Myocyte (in vitro differentiated cells): ENCODE measurements at regions not wholly inside any gene's neighbourhood (a gene's known extent, or its start where the extent isn't known, plus 50 kb on each side); places are given as distances from the start of the nearest gene placed in this dataset.
"Not testable (repeated sequence)": the region's sequence is repeated elsewhere in the genome, so short reads cannot be mapped to it uniquely, and the experiment has no call there.

Experiments used
- DNase-seq: peaks from one replicate; pipeline ENCODE4 v3.0.0-alpha.2; 2012; ENCODE audit warnings: low read depth

- not testable (repeated sequence) for DNase-seq
Observed at GRCh38 chr9:64813072-64813471, 471.9 kb downstream of the FOXD4L5 start.

- not testable (repeated sequence) for DNase-seq
Observed at GRCh38 chr9:64778667-64779066, 506.3 kb downstream of the FOXD4L5 start.

GRCh38 chr9:64776269-64776668 lies 508.7 kb downstream of the FOXD4L5 start:
- not testable (repeated sequence) for DNase-seq

GRCh38 chr9:64774813-64775793 lies 509.9 kb downstream of the FOXD4L5 start:
- DNase-seq: peak; percentile 8

DNA sequence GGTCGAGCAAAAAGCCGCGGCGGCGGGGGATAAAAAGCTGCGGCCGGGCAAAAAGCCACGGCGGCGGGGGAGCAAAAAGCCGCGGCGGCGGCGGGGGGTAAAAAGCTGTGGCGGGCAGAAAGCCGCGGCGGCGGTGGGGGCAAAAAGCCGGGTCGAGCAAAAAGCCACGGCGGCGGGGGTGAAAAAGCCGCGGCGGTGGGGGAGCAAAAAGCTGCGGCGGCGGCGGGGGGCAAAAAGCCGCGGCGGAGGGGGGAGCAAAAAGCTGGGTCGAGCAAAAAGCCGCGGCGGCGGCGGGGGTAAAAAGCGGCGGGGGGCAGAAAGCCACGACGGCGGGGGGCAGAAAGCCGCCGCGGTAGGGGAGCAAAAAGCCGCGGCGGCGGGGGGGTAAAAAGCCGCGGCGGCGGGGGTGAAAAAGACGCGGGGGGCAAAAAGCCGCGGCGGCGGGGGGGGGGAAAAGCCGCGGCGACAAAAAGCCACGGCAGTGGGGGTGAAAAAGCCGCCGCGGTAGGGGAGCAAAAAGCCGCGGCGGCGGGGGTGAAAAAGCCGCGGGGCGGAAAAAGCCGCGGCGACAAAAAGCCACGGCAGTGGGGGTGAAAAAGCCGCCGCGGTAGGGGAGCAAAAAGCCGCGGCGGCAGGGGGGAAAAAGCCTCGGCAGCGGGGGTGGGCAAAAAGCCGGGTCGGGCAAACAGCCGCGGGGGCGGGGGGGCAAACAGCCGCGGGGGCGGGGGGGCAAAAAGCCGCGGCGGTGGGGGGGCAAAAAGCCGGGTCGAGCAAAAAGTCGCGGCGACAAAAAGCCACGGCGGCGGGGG lies 510.8 kb downstream of the FOXD4L5 start:
- DNase-seq: peak; percentile 11

GRCh38 chr9:64773491-64773931 lies 511.5 kb downstream of the FOXD4L5 start:
- peak; percentile 2 for DNase-seq

DNA sequence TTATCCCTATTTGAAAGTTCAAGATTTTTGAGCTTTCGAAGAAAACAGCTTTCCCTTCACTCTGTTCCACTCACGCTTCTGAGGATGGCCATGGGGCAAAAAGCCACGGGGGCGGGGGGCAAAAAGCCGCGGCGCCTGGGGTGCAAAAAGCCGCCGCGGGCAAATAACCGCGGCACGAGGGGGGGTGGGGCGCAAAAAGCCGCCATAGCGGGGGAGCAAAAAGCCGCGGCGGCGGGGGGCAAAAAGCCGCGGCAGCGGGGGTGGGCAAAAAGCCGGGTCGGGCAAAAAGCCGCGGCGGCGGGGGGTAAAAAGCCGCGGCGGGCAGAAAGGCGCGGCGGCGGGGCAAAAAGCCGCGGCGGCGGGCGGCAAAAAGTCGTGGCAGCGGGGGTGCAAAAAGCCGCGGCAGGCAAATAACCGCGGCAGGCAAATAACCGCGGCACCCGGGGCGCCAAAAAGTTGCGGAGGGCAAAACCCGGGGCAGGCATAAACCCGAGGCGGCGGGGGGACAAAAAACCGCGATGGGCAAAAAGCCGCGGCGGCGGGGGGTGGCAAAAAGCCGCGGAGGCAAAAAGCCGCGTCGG lies 512.2 kb downstream of the FOXD4L5 start:
- DNase-seq: not testable (repeated sequence)

- not testable (repeated sequence) for DNase-seq
Observed at GRCh38 chr9:64772123-64772736, 512.8 kb downstream of the FOXD4L5 start.
